ENCODE measurements at regions not wholly inside any gene's neighbourhood (a gene's known extent, or its start where the extent isn't known, plus 50 kb on each side); places are given as distances from the start of the nearest gene placed in this dataset.
"Not testable (repeated sequence)": the region's sequence is repeated elsewhere in the genome, so short reads cannot be mapped to it uniquely, and the experiment has no call there.

GRCh38 chr5:101482931-101483330 lies 579.8 kb upstream of the ST8SIA4 start:
- TF ChIP-seq, protein P1, sequence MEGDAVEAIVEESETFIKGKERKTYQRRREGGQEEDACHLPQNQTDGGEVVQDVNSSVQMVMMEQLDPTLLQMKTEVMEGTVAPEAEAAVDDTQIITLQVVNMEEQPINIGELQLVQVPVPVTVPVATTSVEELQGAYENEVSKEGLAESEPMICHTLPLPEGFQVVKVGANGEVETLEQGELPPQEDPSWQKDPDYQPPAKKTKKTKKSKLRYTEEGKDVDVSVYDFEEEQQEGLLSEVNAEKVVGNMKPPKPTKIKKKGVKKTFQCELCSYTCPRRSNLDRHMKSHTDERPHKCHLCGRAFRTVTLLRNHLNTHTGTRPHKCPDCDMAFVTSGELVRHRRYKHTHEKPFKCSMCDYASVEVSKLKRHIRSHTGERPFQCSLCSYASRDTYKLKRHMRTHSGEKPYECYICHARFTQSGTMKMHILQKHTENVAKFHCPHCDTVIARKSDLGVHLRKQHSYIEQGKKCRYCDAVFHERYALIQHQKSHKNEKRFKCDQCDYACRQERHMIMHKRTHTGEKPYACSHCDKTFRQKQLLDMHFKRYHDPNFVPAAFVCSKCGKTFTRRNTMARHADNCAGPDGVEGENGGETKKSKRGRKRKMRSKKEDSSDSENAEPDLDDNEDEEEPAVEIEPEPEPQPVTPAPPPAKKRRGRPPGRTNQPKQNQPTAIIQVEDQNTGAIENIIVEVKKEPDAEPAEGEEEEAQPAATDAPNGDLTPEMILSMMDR (IDR thresholded peaks at IDR 0.05) = no peak

DNA sequence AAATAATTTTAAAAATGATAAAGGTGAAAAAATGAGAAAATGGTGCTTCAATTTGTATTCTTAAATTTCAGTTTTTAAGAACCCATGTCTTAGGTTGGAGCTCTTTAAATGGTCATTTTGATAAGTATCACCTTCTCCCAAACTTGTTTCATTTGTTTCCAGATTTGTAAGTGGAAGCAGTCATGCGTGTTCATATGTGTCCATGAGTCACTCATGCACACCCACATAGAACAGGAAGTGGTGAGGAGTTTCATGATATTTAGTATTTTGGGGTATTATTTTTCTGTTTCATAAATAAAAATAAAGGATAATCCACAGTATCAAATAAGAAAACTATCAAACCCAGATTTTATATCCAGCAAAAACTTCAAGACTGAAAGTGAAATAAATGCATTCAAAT lies 570.4 kb upstream of the ST8SIA4 start:
- no peak overlapping the region for H3K4me3 ChIP-seq
- intact Hi-C loops (cut with DNase I) = no loop called here
- no peaks in the 10 kb centered on the region for H3K27me3 ChIP-seq
- DNase-seq = no peak
- no peak overlapping the region for H3K27ac ChIP-seq
- no peaks in the 10 kb centered on the region for H3K9me3 ChIP-seq
- H3K36me3 ChIP-seq = no peaks in the 10 kb centered on the region
- ATAC-seq = no peak
- no peaks in the 10 kb centered on the region for H3K4me1 ChIP-seq
- TF ChIP-seq, protein P1 (IDR thresholded peaks at IDR 0.05) = no peak

More at GRCh38 chr5:101482931-101483330, 579.8 kb upstream of the ST8SIA4 start:
- H3K27me3 ChIP-seq = no peaks in the 10 kb centered on the region
- H3K4me1 ChIP-seq = no peaks in the 10 kb centered on the region
- ATAC-seq (no peak), DNase-seq (no peak)
- H3K9me3 ChIP-seq = no peaks in the 10 kb centered on the region
- H3K4me3 ChIP-seq = no peak overlapping the region
- H3K27ac ChIP-seq = no peak overlapping the region
- intact Hi-C loops (cut with DNase I) = no loop called here
- H3K36me3 ChIP-seq = no peaks in the 10 kb centered on the region

DNA sequence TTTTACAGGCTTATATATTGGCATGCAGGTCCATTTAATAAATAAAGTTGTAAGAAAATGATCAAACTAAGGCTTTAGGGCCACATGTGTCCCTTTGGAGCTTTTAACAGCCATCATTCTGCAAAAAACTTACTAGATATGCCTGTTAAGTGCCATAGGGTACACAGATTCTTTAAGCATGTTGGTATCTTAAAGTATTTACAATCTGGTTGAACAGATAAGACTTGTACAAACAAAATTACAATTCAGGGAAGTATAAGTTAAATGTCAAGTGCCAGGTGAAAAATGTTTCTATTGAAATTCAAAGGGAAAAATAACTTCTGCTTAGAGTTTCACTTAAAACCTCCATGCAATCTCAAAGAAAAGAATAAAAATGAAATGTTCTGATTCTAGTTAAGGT lies 558.4 kb upstream of the ST8SIA4 start:
- Histone ChIP-seq H3K4me1 (no peaks in the 10 kb centered on the region), H3K9me3 (no peaks in the 10 kb centered on the region), H3K4me3 (no peak overlapping the region), H3K27me3 (no peaks in the 10 kb centered on the region), H3K27ac (no peak overlapping the region), H3K36me3 (no peaks in the 10 kb centered on the region)
- TF ChIP-seq, protein P1 (IDR thresholded peaks at IDR 0.05) = no peak
- DNase-seq (no peak), ATAC-seq (no peak)
- intact Hi-C loops (cut with DNase I) = no loop called here

- intact Hi-C loops (cut with DNase I) = no loop called here
- H3K27ac ChIP-seq = no peak overlapping the region
- ATAC-seq = no peak
Measured at GRCh38 chr5:101458587-101458986, 555.5 kb upstream of the ST8SIA4 start.

DNA sequence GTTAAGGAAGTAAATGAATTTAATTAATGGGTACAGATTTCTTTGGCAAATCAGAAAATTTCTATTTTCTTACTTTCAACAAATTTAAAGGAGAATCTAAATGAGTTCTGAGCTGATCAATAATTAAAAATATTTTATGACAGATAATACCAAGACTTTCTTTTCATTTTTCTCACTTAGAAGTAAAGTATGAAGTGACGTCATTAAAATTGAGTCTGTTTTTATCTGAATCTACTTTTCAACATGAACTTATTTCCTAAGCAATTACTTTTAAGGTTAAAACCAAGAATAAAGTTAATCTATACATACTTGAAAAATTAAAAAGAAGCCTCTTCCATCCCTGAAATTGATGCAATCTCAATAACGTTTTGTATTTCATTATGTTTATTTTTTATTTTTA lies 552.8 kb upstream of the ST8SIA4 start:
- TF ChIP-seq, protein P1 (IDR thresholded peaks at IDR 0.05) = no peak
- intact Hi-C loops (cut with DNase I) = no loop called here
- ATAC-seq (no peak), DNase-seq (no peak)
- H3K4me1 ChIP-seq = no peaks in the 10 kb centered on the region
- no peak overlapping the region for H3K27ac ChIP-seq
- no peaks in the 10 kb centered on the region for H3K36me3 ChIP-seq
- peaks cover 3% of the 10 kb centered on the region for H3K9me3 ChIP-seq
- H3K4me3 ChIP-seq = no peak overlapping the region
- H3K27me3 ChIP-seq = no peaks in the 10 kb centered on the region

More at GRCh38 chr5:101458587-101458986, 555.5 kb upstream of the ST8SIA4 start:
- Histone ChIP-seq H3K36me3 (no peaks in the 10 kb centered on the region), H3K27me3 (no peaks in the 10 kb centered on the region), H3K4me1 (no peaks in the 10 kb centered on the region), H3K4me3 (no peak overlapping the region), H3K9me3 (no peaks in the 10 kb centered on the region)
- TF ChIP-seq, protein P1 (IDR thresholded peaks at IDR 0.05) = no peak
- DNase-seq = no peak

DNA sequence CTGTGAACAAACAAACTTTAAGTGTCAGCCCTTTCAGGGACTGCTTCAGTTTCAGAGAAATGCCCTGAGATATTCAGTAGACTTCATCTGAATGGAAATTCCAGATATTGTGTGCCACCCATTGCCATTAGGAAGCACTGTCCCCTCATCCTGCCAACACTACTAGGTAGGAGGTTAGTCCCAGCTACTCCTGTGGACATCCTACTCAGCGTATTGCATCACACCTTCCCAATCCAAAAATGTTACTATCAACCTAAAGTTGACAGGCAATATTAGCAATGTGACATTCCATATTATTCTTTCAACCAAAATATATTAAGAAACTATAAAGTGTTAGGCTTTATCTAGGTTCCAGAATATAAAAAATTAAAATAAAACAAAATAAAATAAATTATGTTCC lies 552.0 kb upstream of the ST8SIA4 start:
- DNase-seq (no peak), ATAC-seq (no peak)
- TF ChIP-seq, protein P1 (IDR thresholded peaks at IDR 0.05) = no peak
- intact Hi-C loops (cut with DNase I) = no loop called here
- peaks cover 3% of the 10 kb centered on the region for H3K9me3 ChIP-seq
- H3K27ac ChIP-seq = no peak overlapping the region
- H3K4me1 ChIP-seq = no peaks in the 10 kb centered on the region
- no peaks in the 10 kb centered on the region for H3K36me3 ChIP-seq
- no peaks in the 10 kb centered on the region for H3K27me3 ChIP-seq
- no peak overlapping the region for H3K4me3 ChIP-seq

DNA sequence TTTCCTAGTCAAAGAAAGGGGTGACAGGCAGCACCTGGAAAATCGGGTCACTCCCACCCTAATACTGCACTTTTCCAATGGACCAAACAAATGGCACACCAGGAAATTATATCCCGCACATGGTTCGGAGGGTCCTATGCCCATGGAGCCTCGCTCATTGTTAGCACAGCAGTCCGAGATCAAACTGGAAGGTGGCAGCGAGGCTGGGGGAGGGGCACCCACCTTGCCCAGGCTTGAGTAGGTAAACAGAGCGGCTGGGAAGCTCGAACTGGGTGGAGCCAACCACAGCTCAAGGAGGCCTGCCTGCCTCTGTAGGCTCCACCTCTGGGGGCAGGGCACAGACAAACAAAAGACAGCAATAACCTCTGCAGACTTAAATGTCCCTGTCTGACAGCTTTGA lies 539.2 kb upstream of the ST8SIA4 start:
- ATAC-seq; H3K4me3 ChIP-seq; intact Hi-C loops (cut with DNase I); H3K27ac ChIP-seq; H3K4me1 ChIP-seq; DNase-seq; H3K27me3 ChIP-seq; H3K36me3 ChIP-seq; H3K9me3 ChIP-seq: not testable (repeated sequence)
